Stomach (tissue), 8 donors: ENCODE measurements at regions not wholly inside any gene's neighbourhood (a gene's known extent, or its start where the extent isn't known, plus 50 kb on each side); places are given as distances from the start of the nearest gene placed in this dataset.

ENCODE experiments used
- DNase-seq, 2 donors: peaks; one replicate each; pipeline versions ENCODE4 v3.0.0 to v3.0.0-alpha.2; 2013 to 2019
- H3K27ac ChIP-seq, 5 donors: fragments of 200-600 bp in 4 of 5; sonication (generic) in 4 of 5; one replicate each; pipeline ENCODE4 v1.5.1; 2013 to 2019; ENCODE audit warnings: mild to moderate bottlenecking in 1 of 5, moderate library complexity in 1 of 5
- H3K27me3 ChIP-seq, 3 donors: fragments of 200-600 bp; sonication (generic); one replicate each; pipeline ENCODE4 v1.5.1; 2017 to 2019; ENCODE audit warnings: mixed run types in 1 of 3
- H3K36me3 ChIP-seq, 4 donors: fragments of 200-600 bp; sonication (generic); 1 replicate in 3 of 4; 2 replicates in 1 of 4; pipeline ENCODE4 v1.5.1; 2016 to 2019
- H3K4me1 ChIP-seq, 4 donors: fragments of 200-600 bp; sonication (generic); one replicate each; pipeline ENCODE4 v1.5.1; 2016 to 2019
- H3K4me3 ChIP-seq, 4 donors: fragments of 200-600 bp; sonication (generic) in 3 of 4; one replicate each; pipeline ENCODE4 v1.5.1; 2016 to 2019; ENCODE audit warnings: mild to moderate bottlenecking in 1 of 4
- H3K9me3 ChIP-seq, 4 donors: fragments of 200-600 bp; sonication (generic); one replicate each; pipeline ENCODE4 v1.5.1; 2016 to 2019
- CTCF ChIP-seq, 7 experiments: fragments of 450-650 bp in 4 of 7; fragments of 200-600 bp in 3 of 7; sonication (generic) in 3 of 7; IDR thresholded peaks; one replicate each; pipeline ENCODE4 v1.5.1; 2016 to 2019; ENCODE audit warnings: antibody characterized with exemption in 7 of 7, control low read depth in 2 of 7, mild to moderate bottlenecking in 1 of 7
- EP300 ChIP-seq: sonication (generic); formaldehyde crosslinking; IDR thresholded peaks from one replicate; pipeline ENCODE4 v1.6.1; 2017; ENCODE audit warnings: antibody characterized with exemption
- POLR2A ChIP-seq, 4 donors: fragments of 450-650 bp; IDR thresholded peaks; one replicate each; pipeline ENCODE4 v1.6.1; 2016; ENCODE audit warnings: antibody characterized with exemption in 4 of 4, control low read depth in 2 of 4, mild to moderate bottlenecking in 1 of 4, moderate library complexity in 1 of 4
- POLR2AphosphoS5 ChIP-seq, 3 donors: sonication (generic); formaldehyde crosslinking; IDR thresholded peaks; one replicate each; pipeline ENCODE4 v1.6.1; 2016; ENCODE audit warnings: antibody characterized with exemption in 3 of 3
- WGBS, 5 donors: extraction: QIAGEN DNeasy Blood & Tissue Kit in 3 of 5; methylation state at CpG; one replicate each; pipeline versions ENCODE4 v1.1.5 to v1.1.7; 2013 to 2018; 5-methylcytosine and 5-hydroxymethylcytosine counted together
- intact Hi-C: fragments of 100-400 bp; cut with DNase I; formaldehyde crosslinking; loops from one replicate; pipeline ENCODE4 v1.15.1; 2023; ENCODE audit warnings: low total_unique reads
- donor health status: healthy with polysubstance abuse.
- donor health status: Bipolar disorder and iron deficiency.
- donor health status: healthy.

GRCh38 chr1:14110040-14110439 is 410.1 kb downstream of the PRDM2 start:
- H3K27ac ChIP-seq, result no peak overlapping the region
- no peaks in the 10 kb centered on the region for H3K36me3 ChIP-seq
- H3K4me1 ChIP-seq, result peaks cover 0 to 6% (median 0%) of the 10 kb centered on the region in 4 donors
- intact Hi-C loops, result no loop called here
- H3K9me3 ChIP-seq, result no peaks in the 10 kb centered on the region
- H3K4me3 ChIP-seq, result no peak overlapping the region
- TF ChIP-seq POLR2AphosphoS5 (IDR thresholded peaks at IDR 0.05) (no peak), POLR2A (IDR thresholded peaks at IDR 0.05) (no peak), CTCF (IDR thresholded peaks at IDR 0.05) (no peak), EP300 (no peak)
- H3K27me3 ChIP-seq, result no peaks in the 10 kb centered on the region
- WGBS, 5 donors, result 63 to 84% (median 76%) methylated on average over 2 of the region's 2 CpGs
- DNase-seq, result no peak

GRCh38 chr1:14111121-14111520 is 411.1 kb downstream of the PRDM2 start:
- no peak for TF ChIP-seq CTCF (IDR thresholded peaks at IDR 0.05)
- TF ChIP-seq POLR2A (IDR thresholded peaks at IDR 0.05), result no peak
- no peak for TF ChIP-seq POLR2AphosphoS5 (IDR thresholded peaks at IDR 0.05)
- no peak for TF ChIP-seq EP300
- WGBS, 5 donors, result 68 to 79% (median 76%) methylated on average over 5 of the region's 5 CpGs

GRCh38 chr1:14112613-14113012 is 412.6 kb downstream of the PRDM2 start:
- H3K9me3 ChIP-seq, result no peaks in the 10 kb centered on the region
- no peak overlapping the region for H3K4me3 ChIP-seq
- H3K4me1 ChIP-seq, result peaks cover 0 to 6% (median 0%) of the 10 kb centered on the region in 4 donors
- H3K36me3 ChIP-seq, result no peaks in the 10 kb centered on the region
- H3K27ac ChIP-seq, result no peak overlapping the region
- no peak for DNase-seq
- intact Hi-C loops, result no loop called here
- H3K27me3 ChIP-seq, result no peaks in the 10 kb centered on the region
- 74 to 100% (median 88%) methylated on average over 1 of the region's 1 CpG for WGBS, 5 donors
- TF ChIP-seq POLR2A (IDR thresholded peaks at IDR 0.05), result no peak
- no peak for TF ChIP-seq POLR2AphosphoS5 (IDR thresholded peaks at IDR 0.05)
- TF ChIP-seq EP300, result no peak
- TF ChIP-seq CTCF (IDR thresholded peaks at IDR 0.05), result no peak

More at GRCh38 chr1:14111121-14111520, 411.1 kb downstream of the PRDM2 start:
- no peak for DNase-seq
- Histone ChIP-seq H3K9me3 (no peaks in the 10 kb centered on the region), H3K27ac (no peak overlapping the region), H3K36me3 (no peaks in the 10 kb centered on the region), H3K27me3 (no peaks in the 10 kb centered on the region), H3K4me3 (no peak overlapping the region), H3K4me1 (peaks cover 0 to 6% (median 0%) of the 10 kb centered on the region in 4 donors)
- intact Hi-C loops, result no loop called here

DNA sequence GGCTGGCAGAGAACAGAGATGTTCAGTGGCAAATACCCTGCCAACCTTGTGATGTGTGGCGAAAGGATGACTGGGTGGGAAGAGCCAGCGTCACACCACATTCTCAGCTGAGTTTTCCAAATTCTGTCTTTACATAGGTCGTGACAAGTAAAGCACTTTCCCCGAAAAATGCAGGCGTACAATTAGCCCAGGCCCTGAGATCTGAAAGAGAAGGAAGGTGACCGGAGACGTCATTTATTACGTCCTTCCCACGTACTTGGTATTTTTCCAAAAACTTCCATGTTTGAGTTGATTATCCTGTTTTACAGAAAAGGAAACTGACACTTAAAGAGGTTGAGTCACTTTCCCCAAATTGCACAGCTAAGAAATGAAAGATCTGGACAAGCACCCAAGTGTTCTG is 413.3 kb downstream of the PRDM2 start:
- H3K27me3 ChIP-seq, result no peaks in the 10 kb centered on the region
- WGBS, 5 donors, result 71 to 81% (median 79%) methylated on average over 9 of the region's 9 CpGs
- H3K4me3 ChIP-seq, result no peak overlapping the region
- intact Hi-C loops, result no loop called here
- H3K4me1 ChIP-seq, result peaks cover 0 to 6% (median 0%) of the 10 kb centered on the region in 4 donors
- H3K27ac ChIP-seq, result no peak overlapping the region
- H3K9me3 ChIP-seq, result no peaks in the 10 kb centered on the region
- DNase-seq, result no peak
- TF ChIP-seq POLR2AphosphoS5 (IDR thresholded peaks at IDR 0.05) (no peak), EP300 (no peak), CTCF (IDR thresholded peaks at IDR 0.05) (no peak), POLR2A (IDR thresholded peaks at IDR 0.05) (no peak)
- no peaks in the 10 kb centered on the region for H3K36me3 ChIP-seq
